HG02588 (cell line): ENCODE measurements at regions not wholly inside any gene's neighbourhood (a gene's known extent, or its start where the extent isn't known, plus 50 kb on each side); places are given as distances from the start of the nearest gene placed in this dataset.
"Not testable (repeated sequence)": the region's sequence is repeated elsewhere in the genome, so short reads cannot be mapped to it uniquely, and the experiment has no call there.

Experiments used
- ATAC-seq: cut with Tn5 transposase; IDR thresholded peaks from one replicate; pipeline ENCODE4 v1.9.1; 2021; ENCODE audit warnings: mild to moderate bottlenecking, moderate library complexity; ENCODE audit not compliant: unreplicated experiment

DNA sequence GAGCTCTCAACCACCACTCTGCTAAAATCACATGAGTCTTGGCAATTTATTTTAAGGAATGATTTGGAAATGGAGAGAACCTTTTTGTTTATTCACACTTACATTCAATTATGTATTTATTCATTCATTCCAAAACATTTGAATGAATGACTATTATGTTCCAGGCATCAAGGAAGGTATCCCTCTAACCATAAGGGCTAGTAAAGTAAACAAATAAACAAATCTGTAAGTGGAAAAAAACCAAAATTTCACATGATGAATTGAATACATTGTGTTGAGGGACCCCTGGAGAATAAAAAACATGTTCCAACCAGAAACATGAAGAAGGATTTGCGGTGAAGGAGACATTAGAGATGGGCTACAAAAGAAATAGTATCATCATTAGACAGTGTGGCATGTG is 677.8 kb downstream of the TOX3 start:
- no peak for ATAC-seq

DNA sequence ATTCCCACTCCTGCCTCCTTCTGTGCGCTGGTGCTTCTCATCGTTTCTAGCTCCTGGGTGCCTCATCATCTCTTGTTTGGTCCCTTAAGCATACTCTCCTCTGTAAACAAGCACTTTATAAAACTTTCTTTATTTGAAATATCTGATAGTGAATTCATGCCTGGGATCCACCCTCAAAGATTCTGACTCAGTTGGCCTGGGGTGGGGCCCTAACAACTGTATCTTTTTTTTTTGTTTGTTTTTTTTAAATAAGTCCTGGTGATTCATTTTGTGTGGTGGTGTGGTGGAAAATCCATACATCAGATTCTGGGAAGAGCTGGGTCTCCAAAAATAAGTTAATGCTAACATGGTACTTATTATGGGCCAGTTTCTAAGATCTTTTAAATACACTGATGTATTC is 678.3 kb downstream of the TOX3 start:
- ATAC-seq: no peak

DNA sequence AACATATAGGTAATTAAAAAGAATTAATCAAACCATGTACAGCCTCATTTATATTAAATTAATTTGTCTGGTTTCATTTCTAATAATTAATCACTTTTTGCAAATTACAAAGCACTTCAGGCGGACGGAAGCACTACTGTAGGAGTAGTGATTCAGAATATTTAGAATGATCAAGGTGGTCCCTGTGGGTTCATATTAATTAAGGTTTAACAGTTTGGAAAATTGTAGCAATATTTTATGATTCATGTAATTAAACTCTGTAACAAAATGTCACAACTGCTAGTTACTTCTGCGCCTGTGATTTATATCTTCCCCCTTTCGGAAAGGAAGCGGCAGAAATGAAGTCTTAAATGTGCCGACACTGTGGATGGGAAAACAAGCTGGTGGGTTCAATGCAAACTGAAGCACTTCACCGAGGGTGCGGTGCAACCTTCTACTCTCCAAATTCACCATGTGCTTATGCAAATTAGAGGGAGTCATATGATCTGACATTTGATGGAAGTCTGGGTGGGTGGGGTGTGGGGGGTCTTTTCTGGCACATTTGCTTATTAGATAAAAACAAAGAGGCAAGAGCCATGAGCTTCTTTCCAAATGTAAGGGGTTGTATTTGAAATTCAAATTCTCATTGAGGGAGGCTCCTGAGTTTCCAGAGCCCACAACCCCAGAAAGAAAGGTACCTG is 679.4 kb downstream of the TOX3 start:
- ATAC-seq: no peak

DNA sequence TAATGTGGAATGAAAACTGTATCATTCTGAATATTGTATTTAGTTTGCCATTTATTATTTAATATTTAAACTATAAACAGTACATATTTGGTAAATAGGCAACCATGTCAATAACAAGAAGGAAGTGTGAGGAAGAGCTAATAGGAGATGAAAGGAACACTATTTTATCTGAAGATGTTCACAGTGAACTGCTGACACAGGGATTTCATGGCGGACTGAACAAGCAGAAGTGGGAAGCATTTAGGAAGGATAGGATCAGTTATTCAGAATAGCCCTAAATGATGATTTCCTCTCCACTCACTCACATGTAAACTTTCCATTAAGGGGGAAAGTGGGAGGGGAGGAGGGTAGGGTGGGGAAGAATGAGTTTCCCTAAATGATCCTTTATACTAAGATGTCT is 682.4 kb downstream of the TOX3 start:
- no peak for ATAC-seq

DNA sequence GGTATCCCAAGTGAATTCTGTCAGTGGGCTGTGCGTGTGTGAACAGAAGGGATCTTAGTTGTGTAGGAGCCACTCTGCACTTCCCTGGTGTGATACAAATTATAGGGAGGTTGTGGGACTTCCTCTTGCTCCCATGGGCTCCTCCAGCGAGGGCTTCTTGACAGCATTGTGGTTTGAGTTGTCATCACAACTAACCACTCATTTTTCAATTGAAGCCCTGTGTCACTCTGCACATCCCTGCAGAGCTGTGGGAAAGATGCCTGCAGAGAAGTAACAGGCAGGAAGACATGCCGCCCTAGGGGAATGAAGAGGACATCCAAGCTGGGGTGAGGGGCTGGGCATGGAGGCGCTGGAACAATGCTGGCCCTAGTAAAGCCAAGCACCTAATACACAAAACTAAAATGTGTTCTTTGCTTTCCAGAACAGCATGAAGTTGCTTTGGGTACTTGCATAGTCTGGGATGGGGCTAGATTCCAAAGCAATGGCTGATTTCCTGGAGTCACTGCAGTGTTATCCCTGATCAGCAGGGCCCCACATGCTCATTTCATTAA is 692.5 kb downstream of the TOX3 start:
- no peak for ATAC-seq

DNA sequence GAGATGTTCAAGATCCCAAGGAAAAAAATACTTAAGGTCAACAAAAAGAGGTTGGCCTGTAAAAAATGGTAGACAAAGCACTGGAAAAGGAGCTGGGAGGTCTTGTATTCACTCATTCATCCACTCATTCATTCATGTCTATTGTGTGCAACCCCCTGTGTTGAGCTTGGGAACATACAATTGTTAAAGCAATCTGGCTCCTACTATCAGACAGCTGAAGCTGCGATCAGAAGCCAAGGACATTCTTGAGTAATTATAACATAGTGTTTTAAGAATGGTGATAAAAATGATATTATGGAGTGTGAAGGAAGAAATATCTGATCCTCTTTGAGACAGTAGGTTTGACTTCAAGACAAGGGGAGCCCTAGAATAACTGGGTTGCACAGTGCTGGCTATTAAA is 693.4 kb downstream of the TOX3 start:
- ATAC-seq: no peak

DNA sequence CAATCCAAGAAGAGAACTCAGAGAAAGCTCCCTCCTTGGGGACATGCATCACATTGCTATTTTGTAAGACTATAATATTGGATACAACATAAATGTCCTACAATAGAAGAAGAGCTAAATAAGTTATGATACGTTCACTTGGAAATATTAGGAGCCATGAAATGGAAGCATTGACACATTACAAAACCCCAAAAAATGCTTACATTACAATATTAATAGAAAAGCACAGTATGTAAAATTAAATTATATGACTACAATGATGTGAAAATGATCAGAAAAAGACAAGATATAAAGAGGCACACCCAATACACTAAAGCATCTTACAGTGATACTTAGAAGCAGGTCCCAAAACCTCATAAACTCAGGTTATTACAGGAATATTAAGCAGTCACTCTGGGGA is 694.1 kb downstream of the TOX3 start:
- no peak for ATAC-seq

DNA sequence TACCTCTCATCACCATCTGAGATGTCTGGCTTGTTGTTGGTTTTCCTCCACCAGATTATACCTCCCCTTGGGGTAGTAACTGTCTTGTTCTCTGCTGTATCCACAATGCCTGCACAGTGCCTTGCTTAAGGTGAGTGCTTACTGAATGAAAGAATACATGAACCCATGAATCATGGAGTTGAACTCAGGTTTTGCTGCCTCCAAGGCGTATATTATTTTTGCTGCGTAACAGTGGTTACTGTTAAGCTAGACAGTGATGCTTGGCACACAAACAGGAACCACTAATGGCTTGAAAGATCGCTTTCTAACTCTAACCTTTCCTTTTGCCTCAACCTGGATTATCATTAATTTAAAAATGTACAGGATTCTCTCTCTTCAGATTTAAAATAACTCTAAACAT is 695.8 kb downstream of the TOX3 start:
- no peak for ATAC-seq

DNA sequence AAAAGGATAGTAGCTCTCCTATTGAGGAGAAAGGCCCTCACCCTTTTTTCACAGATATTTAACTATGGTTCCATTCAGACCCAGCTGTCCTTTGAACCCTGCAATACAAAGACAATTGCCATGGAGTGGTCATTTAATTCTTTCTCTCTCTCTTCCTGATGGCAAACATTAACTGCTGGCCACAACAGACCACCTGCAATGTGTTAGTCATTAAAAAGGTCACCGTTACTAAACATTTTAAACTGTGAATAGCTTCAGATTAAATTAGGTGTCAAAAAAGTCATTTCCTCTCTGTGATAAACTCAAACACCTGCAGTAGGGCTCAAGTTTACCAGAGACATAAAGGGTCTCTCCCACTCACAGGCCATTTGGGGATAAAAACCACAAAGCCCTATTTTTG is 697.2 kb downstream of the TOX3 start:
- no peak for ATAC-seq

DNA sequence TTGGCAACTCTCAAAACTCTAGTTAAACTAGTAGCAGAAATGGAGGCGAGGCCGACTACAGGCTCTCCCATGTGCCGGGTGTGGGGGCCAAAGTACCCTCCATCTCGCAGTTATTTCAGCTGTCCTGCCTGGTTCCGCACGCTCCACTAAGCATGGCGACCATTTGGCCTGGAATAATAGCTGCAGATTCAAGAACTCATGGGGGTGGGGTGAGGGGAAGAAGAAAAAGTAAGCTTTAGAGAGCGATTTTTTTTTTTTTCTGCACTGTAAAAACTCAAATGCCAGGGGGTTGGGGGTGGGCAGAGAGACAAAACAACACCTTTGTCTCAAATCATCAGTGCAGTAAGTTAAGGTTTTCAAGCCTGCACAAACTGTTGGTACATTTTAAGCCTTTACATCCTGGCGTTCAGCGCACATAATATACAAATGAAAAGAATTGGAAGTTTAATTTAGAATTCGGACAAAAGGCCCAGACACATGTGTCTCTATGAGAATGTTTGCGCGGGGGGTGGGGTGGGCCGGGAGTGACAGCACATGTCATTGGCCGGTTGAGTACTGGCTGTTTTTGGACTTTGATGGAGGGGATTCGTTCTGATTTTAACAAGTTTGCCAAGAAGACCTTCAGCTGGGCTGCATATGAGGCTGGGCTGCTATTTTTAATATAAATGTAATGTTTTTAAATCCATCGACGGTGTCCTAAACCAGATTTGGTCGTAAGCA is 694.7 kb upstream of the SALL1 start:
- no peak for ATAC-seq

DNA sequence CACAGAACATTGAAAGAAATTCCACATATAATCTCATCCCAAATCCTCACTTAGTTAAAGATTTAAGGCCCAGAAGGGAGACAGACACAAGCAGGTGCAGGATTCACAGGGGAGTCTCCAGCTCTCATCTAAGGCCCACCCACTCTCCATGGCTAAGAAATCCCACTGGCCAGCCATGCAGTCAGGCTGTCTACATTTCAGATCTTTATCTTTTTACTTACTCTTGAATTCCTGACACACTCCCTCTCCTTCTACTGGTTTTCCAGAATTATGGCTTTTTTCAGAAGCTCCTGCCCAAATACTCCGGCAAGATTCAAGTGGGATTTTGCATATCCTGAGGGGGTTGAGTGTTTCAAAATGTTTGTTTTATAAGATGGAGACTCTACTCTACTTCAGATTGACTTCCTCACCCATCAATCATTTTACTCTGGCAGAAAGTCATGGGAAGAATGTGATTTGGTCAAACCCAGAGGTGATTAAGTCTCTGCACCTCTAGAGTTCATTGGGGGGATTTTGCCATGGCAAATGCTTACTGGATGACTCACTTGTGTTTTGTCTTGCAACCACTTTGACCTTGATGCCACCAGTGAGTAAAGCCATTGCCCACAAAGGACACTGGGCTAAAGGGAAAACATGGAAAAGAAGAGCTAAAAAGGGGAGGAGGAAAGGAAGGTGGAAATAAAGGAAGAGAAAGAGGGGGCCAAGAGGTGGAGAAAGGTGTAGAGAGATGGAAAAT is 688.8 kb upstream of the SALL1 start:
- no peak for ATAC-seq

DNA sequence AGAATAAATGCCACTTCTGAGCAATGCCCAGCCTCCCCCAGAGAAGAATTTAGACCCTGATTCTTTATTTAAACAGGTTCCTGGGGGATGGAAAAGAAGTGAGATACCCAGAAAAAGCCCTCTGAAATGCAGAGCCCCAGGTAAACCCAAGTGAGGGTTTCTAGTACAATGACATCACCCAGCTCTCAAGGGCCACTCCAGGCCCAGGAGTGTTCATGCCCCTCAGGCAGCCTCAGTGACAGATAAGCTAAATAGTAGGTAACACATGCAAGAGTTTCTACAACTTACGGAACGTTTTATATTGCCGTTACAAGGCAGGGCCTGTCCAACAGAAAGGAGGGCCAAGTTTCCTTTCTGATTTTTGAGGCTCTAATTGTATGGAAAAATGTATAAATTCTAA is 683.7 kb upstream of the SALL1 start:
- no peak for ATAC-seq

DNA sequence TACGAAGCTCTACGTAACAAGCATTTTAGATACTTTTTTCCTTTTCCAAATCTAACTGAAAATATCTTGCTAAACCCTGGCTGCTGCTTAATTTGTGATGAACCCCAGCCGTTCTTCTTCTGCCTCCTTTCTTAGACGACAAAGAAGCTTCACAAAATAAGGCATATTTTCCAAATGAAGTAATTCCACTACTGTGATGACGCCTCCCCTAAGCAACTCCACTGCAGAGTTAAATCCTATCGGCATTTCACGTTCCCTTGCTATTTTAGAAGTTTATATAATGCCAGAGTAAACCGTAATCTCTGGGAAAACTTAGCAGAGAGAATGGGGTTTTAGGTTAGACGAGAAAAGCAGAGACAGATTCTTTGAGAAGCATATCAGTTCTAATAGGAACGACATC is 683.1 kb upstream of the SALL1 start:
- no peak for ATAC-seq

DNA sequence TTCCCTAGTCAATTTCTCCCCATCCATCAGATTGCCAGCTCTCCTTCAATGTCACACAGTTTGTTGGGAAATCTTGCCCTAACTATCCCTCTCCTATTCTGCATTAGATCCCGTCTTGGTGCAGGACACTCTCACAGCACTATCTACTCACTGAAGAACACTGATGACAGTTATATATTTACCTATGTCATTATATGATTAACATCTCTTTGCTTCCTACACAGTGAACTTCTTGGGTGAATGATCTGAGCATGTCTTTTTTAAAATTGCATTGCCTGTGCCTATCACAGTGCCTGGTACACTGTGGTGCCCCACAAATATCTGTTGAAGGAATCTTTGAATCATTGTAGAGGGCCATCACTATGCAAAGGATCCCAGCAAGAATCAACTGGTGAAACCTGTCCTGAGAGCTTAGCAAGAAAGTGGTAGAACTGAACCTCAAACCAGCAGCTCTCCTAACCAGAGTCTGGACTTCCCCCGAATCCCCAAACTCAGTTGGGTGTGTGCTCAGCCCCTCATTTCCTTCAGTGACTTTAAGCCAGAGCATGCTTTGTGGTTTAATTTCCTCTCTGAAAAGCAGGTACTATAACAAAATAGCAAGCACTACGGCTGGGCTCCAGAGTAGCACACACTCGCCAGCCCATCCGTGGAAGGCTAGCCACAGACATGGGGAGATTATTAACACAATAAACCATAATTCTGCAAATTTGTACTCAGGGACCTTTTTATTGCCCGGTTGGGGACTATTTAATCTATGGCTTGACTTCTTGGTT is 680.7 kb upstream of the SALL1 start:
- ATAC-seq: no peak

DNA sequence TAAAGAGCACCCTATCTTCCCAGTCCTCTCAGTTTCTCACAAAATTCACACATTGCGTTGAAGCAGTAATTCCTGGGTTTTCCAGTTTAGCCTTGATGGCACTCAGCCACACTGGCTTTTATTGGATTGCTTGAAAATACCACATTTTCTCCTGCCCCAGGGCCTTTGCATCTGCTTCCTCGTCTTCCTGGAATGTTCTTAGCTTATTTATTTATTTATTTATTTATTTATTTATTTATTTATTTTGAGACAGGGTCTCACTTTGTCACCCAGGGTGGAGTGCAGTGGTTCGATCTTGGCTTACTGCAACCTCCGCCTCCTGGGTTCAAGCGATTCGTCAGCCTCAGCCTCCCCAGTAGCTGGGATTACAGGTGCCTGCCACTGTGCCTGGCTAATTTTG is 680.0 kb upstream of the SALL1 start:
- ATAC-seq: not testable (repeated sequence)

DNA sequence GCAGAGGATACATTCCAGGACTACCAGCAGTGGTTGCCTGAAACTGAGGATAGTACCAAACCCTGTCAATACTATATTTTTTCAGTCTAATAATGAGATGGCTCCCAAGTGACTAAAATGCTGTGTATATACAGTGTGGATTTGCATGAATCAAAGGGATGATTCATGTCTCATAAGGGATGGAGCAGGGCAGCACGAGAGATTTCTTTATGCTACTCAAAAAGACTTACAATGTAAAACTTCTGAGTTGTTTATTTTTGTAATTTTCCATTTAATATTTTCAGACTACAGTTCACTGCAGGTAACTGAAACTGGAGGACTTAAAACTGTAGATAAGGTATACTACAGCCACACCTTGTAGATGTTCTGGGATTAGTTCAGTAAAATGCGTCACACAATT is 674.7 kb upstream of the SALL1 start:
- no peak for ATAC-seq

DNA sequence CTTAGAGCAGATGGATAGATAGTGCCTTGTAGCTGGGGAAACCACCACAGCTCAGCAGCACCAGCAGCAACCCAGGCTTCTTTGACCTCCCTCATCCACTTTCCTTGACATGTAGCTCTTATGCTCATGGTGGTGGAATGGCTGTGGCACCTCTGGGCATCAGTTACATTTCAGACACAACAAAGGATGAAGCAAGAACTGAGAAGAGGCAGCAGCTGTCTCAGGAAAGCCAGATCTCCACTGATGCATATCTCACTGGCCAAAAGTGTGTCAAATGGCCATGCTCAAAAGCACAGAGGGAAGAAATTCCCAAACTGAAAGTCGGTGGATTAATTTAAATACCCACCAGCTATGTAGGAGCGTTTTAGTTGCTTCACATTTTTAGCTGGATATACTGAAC is 671.4 kb upstream of the SALL1 start:
- no peak for ATAC-seq

DNA sequence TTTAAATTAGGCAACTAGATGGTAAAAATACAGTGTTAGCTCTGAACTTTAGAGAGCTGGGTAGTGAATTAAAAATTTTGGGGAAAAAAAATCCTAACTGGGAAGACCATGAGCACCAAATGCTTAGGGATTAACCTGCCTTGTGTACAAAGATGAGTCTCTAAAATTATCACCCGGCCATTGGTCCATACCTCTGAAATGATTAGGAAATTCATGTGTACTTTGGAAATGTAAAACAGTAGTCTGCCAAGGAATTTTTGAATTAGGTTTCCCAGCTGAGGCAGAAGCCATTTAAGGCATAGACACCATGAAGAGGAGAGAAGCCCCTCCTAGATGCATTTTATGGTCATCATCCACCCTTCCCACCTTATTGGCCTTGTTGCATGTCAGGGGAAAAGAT is 670.5 kb upstream of the SALL1 start:
- ATAC-seq: no peak

DNA sequence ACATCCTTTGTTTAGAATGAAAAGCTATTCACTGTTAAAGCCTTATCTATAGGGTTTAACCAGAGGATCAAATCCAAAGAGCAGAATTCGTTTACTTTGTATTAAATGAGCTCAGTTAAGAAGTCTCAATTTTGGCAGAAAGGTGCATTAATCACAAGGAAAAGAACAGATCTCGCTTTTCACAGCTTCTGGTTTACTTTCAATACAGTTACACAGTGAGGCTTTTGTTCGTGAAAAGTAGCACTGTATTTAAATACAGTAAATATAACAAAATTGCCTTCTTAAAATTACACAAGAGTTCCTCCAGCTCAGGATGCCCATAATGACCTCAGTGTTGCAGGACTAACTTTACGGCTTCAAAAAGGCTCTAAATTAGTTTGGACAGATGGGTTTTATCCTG is 669.1 kb upstream of the SALL1 start:
- no peak for ATAC-seq

DNA sequence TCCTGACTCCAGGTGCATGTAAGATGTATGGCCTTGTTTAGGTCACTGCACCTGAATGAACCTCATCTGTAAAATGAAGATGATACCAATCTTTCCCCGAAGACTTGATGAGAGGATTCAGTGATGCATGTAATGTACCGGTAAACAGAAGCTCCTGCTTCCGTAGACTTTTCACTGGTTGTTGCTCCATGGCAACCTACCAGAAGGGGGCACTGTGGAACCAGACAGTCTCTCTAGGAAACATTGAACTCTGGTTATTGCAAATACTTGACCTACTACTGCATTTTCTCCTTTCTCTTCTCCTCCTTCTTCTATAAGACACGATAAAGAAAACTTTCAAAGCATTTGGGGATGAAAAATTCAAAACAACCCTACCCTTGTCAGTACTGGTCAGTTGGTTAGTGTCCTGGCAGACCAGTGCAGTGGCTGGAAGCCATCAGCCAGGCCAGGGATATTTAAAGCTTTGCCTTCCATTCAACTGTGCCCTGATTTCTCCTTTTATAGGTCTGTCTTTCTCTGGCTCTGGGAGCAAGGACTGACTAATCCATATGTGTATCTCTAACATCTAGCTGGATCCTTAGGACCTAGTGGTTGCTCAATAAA is 667.4 kb upstream of the SALL1 start:
- no peak for ATAC-seq

DNA sequence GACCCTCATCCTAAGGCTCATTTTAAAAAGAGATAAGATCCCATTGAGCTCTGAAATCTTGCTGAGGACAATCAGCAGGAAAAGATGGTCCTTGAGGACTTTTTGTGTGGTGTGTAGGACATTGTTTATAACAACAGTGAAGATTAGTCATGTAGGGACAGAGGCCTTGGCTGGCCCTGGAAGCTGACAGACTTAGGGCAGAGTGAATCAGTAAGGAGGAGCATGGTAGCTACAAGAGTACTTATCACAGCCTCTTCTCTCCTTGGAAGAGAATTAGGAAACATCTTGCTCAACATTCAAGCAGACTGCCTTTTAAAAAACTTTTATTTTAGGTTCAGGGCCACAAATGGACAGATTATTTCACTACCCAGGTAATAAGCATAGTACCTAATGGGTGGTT is 665.9 kb upstream of the SALL1 start:
- no peak for ATAC-seq
